Thyroid gland (tissue), 4 donors: ENCODE measurements at regions not wholly inside any gene's neighbourhood (a gene's known extent, or its start where the extent isn't known, plus 50 kb on each side); places are given as distances from the start of the nearest gene placed in this dataset.

ENCODE experiments used
- DNase-seq, 2 donors: peaks; one replicate each; pipeline ENCODE4 v3.0.0-alpha.2; 2019
- H3K27ac ChIP-seq, 3 donors: fragments of 200-600 bp; sonication (generic); 1 replicate in 2 of 3; 2 replicates in 1 of 3; pipeline ENCODE4 v1.5.1; 2016 to 2019; ENCODE audit warnings: mild to moderate bottlenecking in 1 of 3, moderate library complexity in 1 of 3
- H3K27me3 ChIP-seq: fragments of 200-600 bp; sonication (generic); one replicate; pipeline ENCODE4 v1.5.1; 2019
- H3K36me3 ChIP-seq, 2 donors: fragments of 200-600 bp; sonication (generic); one replicate each; pipeline ENCODE4 v1.5.1; 2016 to 2019
- H3K4me1 ChIP-seq, 2 donors: fragments of 200-600 bp; sonication (generic); one replicate each; pipeline ENCODE4 v1.5.1; 2017 to 2019
- H3K4me3 ChIP-seq, 3 donors: fragments of 200-600 bp; sonication (generic); replicated peaks in 1 of 3; 1 replicate in 2 of 3; 2 replicates in 1 of 3; pipeline ENCODE4 v1.5.1; 2016; ENCODE audit warnings: mild to moderate bottlenecking in 1 of 3
- H3K9me3 ChIP-seq: fragments of 200-600 bp; sonication (generic); one replicate; pipeline ENCODE4 v1.5.1; 2017
- POLR2A ChIP-seq, 2 donors: fragments of 450-650 bp; IDR thresholded peaks; one replicate each; pipeline ENCODE4 v1.6.1; 2017; ENCODE audit warnings: antibody characterized with exemption in 2 of 2, mild to moderate bottlenecking in 2 of 2, moderate library complexity in 1 of 2
- WGBS, 2 donors: methylation state at CpG; one replicate each; pipeline ENCODE4 v1.1.5; 2017; 5-methylcytosine and 5-hydroxymethylcytosine counted together
- intact Hi-C: fragments of 100-400 bp; cut with DNase I; formaldehyde crosslinking; loops from one replicate; pipeline ENCODE4 v1.15.1; 2023
- TF ChIP-seq, protein P1 (sequence below), 6 experiments: fragments of 200-600 bp in 3 of 6; fragments of 450-650 bp in 3 of 6; sonication (generic) in 3 of 6; IDR thresholded peaks; one replicate each; pipeline ENCODE4 v1.5.1; 2016 to 2019; ENCODE audit warnings: antibody characterized with exemption in 6 of 6, mild to moderate bottlenecking in 2 of 6, inconsistent platforms in 1 of 6, moderate library complexity in 1 of 6

DNA sequence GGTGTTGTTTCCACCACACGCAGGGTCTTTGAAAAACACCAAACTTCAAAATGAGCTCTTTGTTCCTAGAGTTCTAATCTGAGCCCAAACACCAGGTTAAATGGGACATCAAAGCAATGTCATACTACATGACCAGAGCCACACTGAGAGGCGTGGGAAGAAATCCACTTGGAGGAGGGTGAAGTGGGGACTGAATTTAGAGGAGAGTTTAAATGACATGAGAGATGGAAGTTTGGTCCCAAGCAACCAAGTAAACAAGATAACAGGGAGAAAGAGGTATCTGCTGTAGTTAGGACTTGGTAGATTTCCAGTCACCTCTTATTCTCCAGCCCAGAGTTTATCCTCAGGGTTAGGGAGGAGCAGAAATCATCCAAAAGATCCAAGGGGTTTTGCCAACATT, 290.9 kb upstream of the FAM78B start:
- Histone ChIP-seq H3K4me1 (no peaks in the 10 kb centered on the region), H3K36me3 (no peaks in the 10 kb centered on the region), H3K27me3 (no peaks in the 10 kb centered on the region), H3K4me3 (no peak overlapping the region), H3K27ac (no peak overlapping the region), H3K9me3 (no peaks in the 10 kb centered on the region)
- DNase-seq, result no peak
- TF ChIP-seq, protein P1, sequence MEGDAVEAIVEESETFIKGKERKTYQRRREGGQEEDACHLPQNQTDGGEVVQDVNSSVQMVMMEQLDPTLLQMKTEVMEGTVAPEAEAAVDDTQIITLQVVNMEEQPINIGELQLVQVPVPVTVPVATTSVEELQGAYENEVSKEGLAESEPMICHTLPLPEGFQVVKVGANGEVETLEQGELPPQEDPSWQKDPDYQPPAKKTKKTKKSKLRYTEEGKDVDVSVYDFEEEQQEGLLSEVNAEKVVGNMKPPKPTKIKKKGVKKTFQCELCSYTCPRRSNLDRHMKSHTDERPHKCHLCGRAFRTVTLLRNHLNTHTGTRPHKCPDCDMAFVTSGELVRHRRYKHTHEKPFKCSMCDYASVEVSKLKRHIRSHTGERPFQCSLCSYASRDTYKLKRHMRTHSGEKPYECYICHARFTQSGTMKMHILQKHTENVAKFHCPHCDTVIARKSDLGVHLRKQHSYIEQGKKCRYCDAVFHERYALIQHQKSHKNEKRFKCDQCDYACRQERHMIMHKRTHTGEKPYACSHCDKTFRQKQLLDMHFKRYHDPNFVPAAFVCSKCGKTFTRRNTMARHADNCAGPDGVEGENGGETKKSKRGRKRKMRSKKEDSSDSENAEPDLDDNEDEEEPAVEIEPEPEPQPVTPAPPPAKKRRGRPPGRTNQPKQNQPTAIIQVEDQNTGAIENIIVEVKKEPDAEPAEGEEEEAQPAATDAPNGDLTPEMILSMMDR (IDR thresholded peaks at IDR 0.05), result no peak
- no peak for TF ChIP-seq POLR2A (IDR thresholded peaks at IDR 0.05)
- intact Hi-C loops, result no loop called here
- WGBS, 2 donors, result 63 to 78% methylated on average over 2 of the region's 2 CpGs

DNA sequence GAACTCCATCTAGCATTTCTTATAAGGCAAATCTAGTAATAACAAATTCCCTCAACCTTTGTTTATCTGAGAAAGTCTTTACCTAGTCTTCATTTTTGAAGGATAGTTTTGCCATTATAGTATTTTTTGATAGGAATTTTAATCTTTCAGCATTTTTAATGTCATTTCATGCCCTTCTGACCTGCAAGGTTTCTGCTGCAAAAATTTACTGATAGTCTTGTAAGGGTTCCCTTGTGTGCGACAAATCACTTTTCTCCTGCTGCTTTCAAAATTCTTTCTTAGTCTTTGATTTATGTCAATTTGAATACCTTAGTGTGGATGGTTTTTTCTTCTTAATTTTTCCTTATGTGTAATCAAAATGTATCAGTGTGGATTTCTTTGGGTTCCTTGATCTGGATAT, 297.5 kb upstream of the FAM78B start:
- Histone ChIP-seq H3K36me3 (no peaks in the 10 kb centered on the region), H3K4me1 (no peaks in the 10 kb centered on the region), H3K27me3 (no peaks in the 10 kb centered on the region), H3K4me3 (no peak overlapping the region), H3K9me3 (no peaks in the 10 kb centered on the region), H3K27ac (no peak overlapping the region)
- intact Hi-C loops, result no loop called here
- TF ChIP-seq, protein P1 (IDR thresholded peaks at IDR 0.05), result no peak
- no peak for TF ChIP-seq POLR2A (IDR thresholded peaks at IDR 0.05)
- no peak for DNase-seq
- 96 to 100% methylated on average over 1 of the region's 1 CpG for WGBS, 2 donors

DNA sequence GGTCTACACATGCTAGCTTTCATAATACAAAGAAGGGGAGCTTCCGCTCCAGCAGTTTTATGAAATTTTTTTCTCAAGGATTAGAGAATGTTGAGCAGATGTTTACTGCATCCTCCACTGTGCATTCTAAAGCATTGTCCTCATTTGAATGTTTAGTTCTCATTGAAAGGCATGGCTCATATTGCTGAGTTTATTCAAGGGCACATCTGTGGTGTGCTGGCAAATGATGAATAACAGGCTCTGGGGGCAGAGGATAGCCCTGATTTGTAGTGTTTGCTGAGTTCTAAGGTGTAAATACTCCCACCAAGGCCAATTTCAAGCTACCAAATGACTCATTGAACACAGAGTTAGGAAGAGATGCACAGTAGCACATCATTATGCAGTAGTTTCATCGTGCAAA, 303.2 kb upstream of the FAM78B start:
- Histone ChIP-seq H3K9me3 (no peaks in the 10 kb centered on the region), H3K27me3 (no peaks in the 10 kb centered on the region), H3K36me3 (no peaks in the 10 kb centered on the region), H3K4me1 (no peaks in the 10 kb centered on the region), H3K27ac (no peak overlapping the region), H3K4me3 (no peak overlapping the region)
- WGBS, 2 donors, result 93 to 95% methylated on average over 2 of the region's 2 CpGs
- DNase-seq, result no peak
- TF ChIP-seq, protein P1 (IDR thresholded peaks at IDR 0.05), result no peak
- TF ChIP-seq POLR2A (IDR thresholded peaks at IDR 0.05), result no peak
- intact Hi-C loops, result no loop called here

DNA sequence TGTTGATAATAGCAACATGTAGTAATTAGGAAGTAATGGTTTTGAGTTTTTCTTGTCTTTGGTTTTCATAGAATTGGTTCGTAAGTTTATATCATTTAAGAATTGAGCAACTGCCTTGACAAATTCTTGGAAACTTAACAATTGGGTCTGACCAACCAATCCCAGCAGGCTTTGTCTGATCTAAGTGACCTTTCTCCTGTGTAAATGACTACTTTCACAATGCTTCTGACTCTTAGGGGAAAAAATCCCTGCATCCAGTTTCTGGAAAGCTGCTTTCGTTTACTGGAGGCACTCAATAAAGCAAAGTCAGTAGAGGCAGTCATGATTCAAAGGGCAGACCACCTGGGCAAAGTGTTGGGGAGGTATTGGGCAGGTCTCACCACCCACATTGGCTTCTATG, 303.6 kb upstream of the FAM78B start:
- TF ChIP-seq, protein P1 (IDR thresholded peaks at IDR 0.05), result no peak
- no peak for TF ChIP-seq POLR2A (IDR thresholded peaks at IDR 0.05)
- H3K9me3 ChIP-seq, result no peaks in the 10 kb centered on the region
- no peaks in the 10 kb centered on the region for H3K36me3 ChIP-seq
- no peak overlapping the region for H3K4me3 ChIP-seq
- WGBS, 2 donors, result 47 to 54% methylated on average over 2 of the region's 2 CpGs
- intact Hi-C loops, result no loop called here
- DNase-seq, result no peak
- no peaks in the 10 kb centered on the region for H3K4me1 ChIP-seq
- no peaks in the 10 kb centered on the region for H3K27me3 ChIP-seq
- H3K27ac ChIP-seq, result no peak overlapping the region

DNA sequence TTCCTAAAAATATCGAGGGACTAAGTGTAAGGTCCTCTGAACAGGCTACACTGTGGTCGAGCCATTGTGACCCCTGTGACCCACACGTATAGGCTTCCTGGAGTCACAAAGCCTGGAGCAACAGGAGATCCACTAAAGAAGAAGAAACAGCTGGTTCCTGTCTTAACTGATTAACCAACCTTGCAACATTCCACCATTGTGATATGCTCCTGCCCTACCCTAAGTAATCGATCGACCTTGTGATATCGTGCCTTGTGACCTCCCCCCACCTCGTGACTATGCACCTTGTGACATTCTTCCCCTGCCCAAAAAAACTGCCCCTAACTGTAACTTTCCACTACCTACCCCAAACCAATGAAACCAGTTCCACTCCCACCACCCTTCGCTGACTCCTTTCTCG, 304.6 kb upstream of the FAM78B start:
- DNase-seq, result no peak
- intact Hi-C loops, result no loop called here
- no peaks in the 10 kb centered on the region for H3K36me3 ChIP-seq
- 70 to 81% methylated on average over 9 of the region's 9 CpGs for WGBS, 2 donors
- H3K4me1 ChIP-seq, result no peaks in the 10 kb centered on the region
- TF ChIP-seq, protein P1 (IDR thresholded peaks at IDR 0.05), result no peak
- TF ChIP-seq POLR2A (IDR thresholded peaks at IDR 0.05), result no peak
- H3K27me3 ChIP-seq, result no peaks in the 10 kb centered on the region
- H3K27ac ChIP-seq, result no peak overlapping the region
- H3K4me3 ChIP-seq, result no peak overlapping the region
- H3K9me3 ChIP-seq, result no peaks in the 10 kb centered on the region
